Panc1 (cell line): ENCODE measurements at regions not wholly inside any gene's neighbourhood (a gene's known extent, or its start where the extent isn't known, plus 50 kb on each side); places are given as distances from the start of the nearest gene placed in this dataset.

Experiments used
- ATAC-seq: fragments of 200-7000 bp; cut with Tn5 transposase; 2 replicates; pipeline ENCODE4 v1.9.1; 2020; ENCODE audit warnings: mild to moderate bottlenecking, moderate library complexity
- BruUV-seq: library from RNA; stranded (reverse); fragments of 400-500 nt; replicated peaks from 2 replicates; lab custom pipeline; 2021; lab: Mats Ljungman, UMichigan
- CTCF ChIA-PET: fragments of 300-600 bp; sonication (Branson Sonifier 250); formaldehyde crosslinking; loops from one replicate; lab custom pipeline; 2022; ENCODE audit warnings: antibody characterized with exemption; lab: Charles Lee
- POLR2A ChIA-PET: fragments of 300-600 bp; sonication (Branson Sonifier 250); formaldehyde crosslinking; loops from one replicate; lab custom pipeline; 2022; ENCODE audit warnings: antibody characterized with exemption; lab: Charles Lee
- DNase-seq: peaks from one replicate; pipeline ENCODE4 v3.0.0-alpha.2; 2010; ENCODE audit warnings: low read depth, low spot score
- H3K27ac ChIP-seq: 2 replicates; pipeline ENCODE4 v1.5.1; 2011; ENCODE audit warnings: mild to moderate bottlenecking, low read length, inconsistent platforms
- H3K27me3 ChIP-seq: fragments of 200-500 bp; sonication (Bioruptor generic); 2 replicates; pipeline ENCODE4 v1.6.0; 2014; ENCODE audit warnings: low read length, inconsistent platforms; ENCODE audit not compliant: control insufficient read depth, insufficient read depth
- H3K36me3 ChIP-seq: fragments of 200-500 bp; sonication (Bioruptor generic); 2 replicates; pipeline ENCODE4 v1.5.1; 2014; ENCODE audit warnings: inconsistent platforms, mild to moderate bottlenecking, low read length, moderate library complexity; ENCODE audit not compliant: control insufficient read depth, insufficient read depth
- H3K4me1 ChIP-seq: 2 replicates; pipeline ENCODE4 v1.5.1; 2011; ENCODE audit warnings: inconsistent platforms, mild to moderate bottlenecking, low read length, moderate library complexity; ENCODE audit not compliant: control insufficient read depth, insufficient read depth
- H3K4me3 ChIP-seq, 2 experiments: 2 replicates each; pipeline ENCODE4 v1.5.1; 2011 to 2012; ENCODE audit warnings: low read depth in 2 of 2, low read length in 2 of 2, mild to moderate bottlenecking in 2 of 2, inconsistent platforms in 1 of 2, moderate library complexity in 1 of 2
- H3K9me3 ChIP-seq: fragments of 200-500 bp; sonication (Bioruptor generic); 2 replicates; pipeline ENCODE4 v1.5.1; 2014; ENCODE audit warnings: low read depth, mild to moderate bottlenecking, inconsistent platforms, low read length, moderate library complexity; ENCODE audit not compliant: control insufficient read depth, insufficient read depth
- POLR2AphosphoS5 ChIP-seq: IDR thresholded peaks from 2 replicates; pipeline ENCODE4 v1.6.1; 2012; ENCODE audit warnings: mild to moderate bottlenecking, low read depth, low read length, moderate library complexity
- SIN3A ChIP-seq: IDR thresholded peaks from 2 replicates; pipeline ENCODE4 v1.6.1; 2012; ENCODE audit warnings: low read depth, mild to moderate bottlenecking, low read length, moderate library complexity, borderline replicate concordance; ENCODE audit not compliant: insufficient read depth
- TCF7L2 ChIP-seq: IDR thresholded peaks from 2 replicates; pipeline ENCODE4 v1.6.1; 2011; ENCODE audit warnings: mild to moderate bottlenecking, low read depth, low read length, inconsistent platforms
- in situ Hi-C: cut with HindIII; loops from 2 replicates; pipeline ENCODE4 v1.10.0; 2016; ENCODE audit warnings: low sequenced_read_pairs, low pct_unique_long_range_greater_than_20kb
- intact Hi-C: fragments of 100-400 bp; cut with micrococcal nuclease; formaldehyde crosslinking; loops from one replicate; pipeline ENCODE4 v1.10.0; 2022; ENCODE audit not compliant: unreplicated experiment
- TF ChIP-seq, protein P1 (sequence below): fragments of 450-650 bp; IDR thresholded peaks from 2 replicates; pipeline ENCODE4 v1.5.1; 2017; ENCODE audit warnings: mild to moderate bottlenecking
- TF ChIP-seq, protein P2 (sequence below), 2 experiments: IDR thresholded peaks; 2 replicates each; pipeline ENCODE4 v1.6.1; 2011 to 2012; ENCODE audit warnings: low read depth in 2 of 2, control low read depth in 1 of 2, low read length in 1 of 2, mild to moderate bottlenecking in 1 of 2, moderate library complexity in 1 of 2; ENCODE audit not compliant: insufficient read depth in 1 of 2

DNA sequence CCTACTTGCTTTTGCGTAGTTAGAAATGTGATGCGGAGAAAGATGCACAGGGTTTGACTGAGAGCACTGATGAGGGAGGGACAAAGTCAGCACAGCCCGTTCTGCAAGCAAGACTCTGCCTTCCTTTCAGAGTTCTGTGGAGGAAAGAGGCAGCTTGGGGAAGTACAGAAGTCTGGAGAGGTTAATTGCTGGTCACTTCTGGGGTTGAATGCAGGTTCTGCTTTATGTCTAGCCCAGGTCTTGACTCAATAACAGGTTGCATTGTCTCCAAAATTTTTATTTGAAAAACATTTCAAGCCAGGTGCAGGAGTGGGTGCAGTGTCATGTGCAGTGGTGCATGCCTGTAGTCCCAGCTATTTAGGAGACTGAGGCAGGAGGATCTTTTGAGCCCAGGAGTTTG lies 461.7 kb downstream of the NR2F2 start:
- Histone ChIP-seq H3K9me3 (no peaks in the 10 kb centered on the region), H3K36me3 (no peaks in the 10 kb centered on the region), H3K4me3 (no peak overlapping the region), H3K4me1 (no peaks in the 10 kb centered on the region), H3K27me3 (no peaks in the 10 kb centered on the region; the same call in 1 of the 2 replicates), H3K27ac (no peak overlapping the region)
- in situ Hi-C loops (no loop called here), intact Hi-C loops (no loop called here)
- POLR2A ChIA-PET = no interaction called here
- no TSS peak for BruUV-seq
- DNase-seq (no peak), ATAC-seq (no peak)
- TF ChIP-seq, protein P1, sequence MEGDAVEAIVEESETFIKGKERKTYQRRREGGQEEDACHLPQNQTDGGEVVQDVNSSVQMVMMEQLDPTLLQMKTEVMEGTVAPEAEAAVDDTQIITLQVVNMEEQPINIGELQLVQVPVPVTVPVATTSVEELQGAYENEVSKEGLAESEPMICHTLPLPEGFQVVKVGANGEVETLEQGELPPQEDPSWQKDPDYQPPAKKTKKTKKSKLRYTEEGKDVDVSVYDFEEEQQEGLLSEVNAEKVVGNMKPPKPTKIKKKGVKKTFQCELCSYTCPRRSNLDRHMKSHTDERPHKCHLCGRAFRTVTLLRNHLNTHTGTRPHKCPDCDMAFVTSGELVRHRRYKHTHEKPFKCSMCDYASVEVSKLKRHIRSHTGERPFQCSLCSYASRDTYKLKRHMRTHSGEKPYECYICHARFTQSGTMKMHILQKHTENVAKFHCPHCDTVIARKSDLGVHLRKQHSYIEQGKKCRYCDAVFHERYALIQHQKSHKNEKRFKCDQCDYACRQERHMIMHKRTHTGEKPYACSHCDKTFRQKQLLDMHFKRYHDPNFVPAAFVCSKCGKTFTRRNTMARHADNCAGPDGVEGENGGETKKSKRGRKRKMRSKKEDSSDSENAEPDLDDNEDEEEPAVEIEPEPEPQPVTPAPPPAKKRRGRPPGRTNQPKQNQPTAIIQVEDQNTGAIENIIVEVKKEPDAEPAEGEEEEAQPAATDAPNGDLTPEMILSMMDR = no peak
- no peak for TF ChIP-seq TCF7L2
- TF ChIP-seq SIN3A = no peak
- TF ChIP-seq, protein P2, sequence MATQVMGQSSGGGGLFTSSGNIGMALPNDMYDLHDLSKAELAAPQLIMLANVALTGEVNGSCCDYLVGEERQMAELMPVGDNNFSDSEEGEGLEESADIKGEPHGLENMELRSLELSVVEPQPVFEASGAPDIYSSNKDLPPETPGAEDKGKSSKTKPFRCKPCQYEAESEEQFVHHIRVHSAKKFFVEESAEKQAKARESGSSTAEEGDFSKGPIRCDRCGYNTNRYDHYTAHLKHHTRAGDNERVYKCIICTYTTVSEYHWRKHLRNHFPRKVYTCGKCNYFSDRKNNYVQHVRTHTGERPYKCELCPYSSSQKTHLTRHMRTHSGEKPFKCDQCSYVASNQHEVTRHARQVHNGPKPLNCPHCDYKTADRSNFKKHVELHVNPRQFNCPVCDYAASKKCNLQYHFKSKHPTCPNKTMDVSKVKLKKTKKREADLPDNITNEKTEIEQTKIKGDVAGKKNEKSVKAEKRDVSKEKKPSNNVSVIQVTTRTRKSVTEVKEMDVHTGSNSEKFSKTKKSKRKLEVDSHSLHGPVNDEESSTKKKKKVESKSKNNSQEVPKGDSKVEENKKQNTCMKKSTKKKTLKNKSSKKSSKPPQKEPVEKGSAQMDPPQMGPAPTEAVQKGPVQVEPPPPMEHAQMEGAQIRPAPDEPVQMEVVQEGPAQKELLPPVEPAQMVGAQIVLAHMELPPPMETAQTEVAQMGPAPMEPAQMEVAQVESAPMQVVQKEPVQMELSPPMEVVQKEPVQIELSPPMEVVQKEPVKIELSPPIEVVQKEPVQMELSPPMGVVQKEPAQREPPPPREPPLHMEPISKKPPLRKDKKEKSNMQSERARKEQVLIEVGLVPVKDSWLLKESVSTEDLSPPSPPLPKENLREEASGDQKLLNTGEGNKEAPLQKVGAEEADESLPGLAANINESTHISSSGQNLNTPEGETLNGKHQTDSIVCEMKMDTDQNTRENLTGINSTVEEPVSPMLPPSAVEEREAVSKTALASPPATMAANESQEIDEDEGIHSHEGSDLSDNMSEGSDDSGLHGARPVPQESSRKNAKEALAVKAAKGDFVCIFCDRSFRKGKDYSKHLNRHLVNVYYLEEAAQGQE (IDR thresholded peaks at IDR 0.05; ENCODE audit: insufficient read depth in 1 of 2, low read depth in 2 of 2, low read length in 1 of 2) = no peak
- no peak for TF ChIP-seq POLR2AphosphoS5
- CTCF ChIA-PET = no interaction called here

- no peaks in the 10 kb centered on the region; the same call in 1 of the 2 replicates for H3K27me3 ChIP-seq
- intact Hi-C loops = no loop called here
- BruUV-seq = no TSS peak
- no peak for DNase-seq
- no peak for TF ChIP-seq POLR2AphosphoS5
- CTCF ChIA-PET = no interaction called here
- no peak overlapping the region for H3K27ac ChIP-seq
- H3K4me3 ChIP-seq = no peak overlapping the region
- no peaks in the 10 kb centered on the region for H3K4me1 ChIP-seq
- in situ Hi-C loops = no loop called here
- POLR2A ChIA-PET = no interaction called here
- H3K36me3 ChIP-seq = no peaks in the 10 kb centered on the region
- H3K9me3 ChIP-seq = no peaks in the 10 kb centered on the region
- ATAC-seq = no peak
Observed at GRCh38 chr15:96796841-96797240, 466.3 kb downstream of the NR2F2 start.

DNA sequence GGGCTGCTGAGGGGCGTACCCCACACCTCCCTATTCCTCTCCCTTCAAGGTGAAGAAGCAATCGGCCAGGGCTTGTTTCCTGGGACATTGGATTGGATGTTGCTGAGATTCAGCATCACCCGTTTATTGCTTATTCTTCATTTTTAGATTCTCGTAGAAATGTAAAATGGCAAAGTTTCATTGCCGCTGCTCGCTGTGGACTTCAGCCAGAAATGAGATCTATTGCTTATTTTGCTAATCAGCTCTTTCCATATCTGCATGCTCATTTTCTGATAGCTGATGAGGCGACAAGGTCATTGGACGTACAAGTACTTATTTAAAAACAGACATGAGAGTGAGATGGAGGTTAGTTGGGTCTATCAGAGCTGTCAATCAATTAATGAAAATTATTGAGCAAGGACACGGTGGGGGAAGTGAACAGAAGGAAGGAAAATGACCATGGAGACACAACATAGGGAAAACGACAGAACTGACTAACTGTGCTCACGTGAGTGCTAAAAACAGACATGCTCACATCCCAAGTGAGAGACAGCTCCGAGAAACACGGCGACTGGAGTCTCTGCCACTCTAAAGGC lies 471.2 kb downstream of the NR2F2 start:
- H3K27me3 ChIP-seq = no peaks in the 10 kb centered on the region
- no peak overlapping the region for H3K27ac ChIP-seq
- intact Hi-C loops (no loop called here), in situ Hi-C loops (no loop called here)
- CTCF ChIA-PET = no interaction called here
- no peak for ATAC-seq
- no peaks in the 10 kb centered on the region for H3K4me1 ChIP-seq
- TF ChIP-seq TCF7L2 (no peak), SIN3A (no peak), POLR2AphosphoS5 (no peak)
- TF ChIP-seq, protein P1 = no peak
- TF ChIP-seq, protein P2 (IDR thresholded peaks at IDR 0.05; ENCODE audit: insufficient read depth in 1 of 2, low read depth in 2 of 2, low read length in 1 of 2) = no peak
- DNase-seq = no peak
- BruUV-seq = no TSS peak
- H3K4me3 ChIP-seq = no peak overlapping the region
- no peaks in the 10 kb centered on the region for H3K9me3 ChIP-seq
- H3K36me3 ChIP-seq = no peaks in the 10 kb centered on the region
- POLR2A ChIA-PET = no interaction called here
